ENCODE measurements at regions not wholly inside any gene's neighbourhood (a gene's known extent, or its start where the extent isn't known, plus 50 kb on each side); places are given as distances from the start of the nearest gene placed in this dataset.

- Histone ChIP-seq H3K4me1 (peaks cover 0 to 18% (median 0%) of the 10 kb centered on the region in 12 donors), H3K36me3 (no peaks in the 10 kb centered on the region), H3K27ac (peak overlapping the region in 3 of 12 donors; percentile 29 to 92 (median 57)), H3K4me3 (no peak overlapping the region), H3K27me3 (peaks cover 0 to 35% (median 0%) of the 10 kb centered on the region in 9 donors), H3K9me3 (no peaks in the 10 kb centered on the region)
- WGBS, 4 donors, result 47 to 56% (median 52%) methylated on average over 15 of the region's 15 CpGs
- no peak for ATAC-seq
- DNase-seq, result peak in 3 of 5 donors; percentile 5 to 46 (median 11)
- intact Hi-C loops (cut with DNase I), result no loop called here
- TF ChIP-seq POLR2A (IDR thresholded peaks at IDR 0.05), result no peak
- TF ChIP-seq, protein P1, sequence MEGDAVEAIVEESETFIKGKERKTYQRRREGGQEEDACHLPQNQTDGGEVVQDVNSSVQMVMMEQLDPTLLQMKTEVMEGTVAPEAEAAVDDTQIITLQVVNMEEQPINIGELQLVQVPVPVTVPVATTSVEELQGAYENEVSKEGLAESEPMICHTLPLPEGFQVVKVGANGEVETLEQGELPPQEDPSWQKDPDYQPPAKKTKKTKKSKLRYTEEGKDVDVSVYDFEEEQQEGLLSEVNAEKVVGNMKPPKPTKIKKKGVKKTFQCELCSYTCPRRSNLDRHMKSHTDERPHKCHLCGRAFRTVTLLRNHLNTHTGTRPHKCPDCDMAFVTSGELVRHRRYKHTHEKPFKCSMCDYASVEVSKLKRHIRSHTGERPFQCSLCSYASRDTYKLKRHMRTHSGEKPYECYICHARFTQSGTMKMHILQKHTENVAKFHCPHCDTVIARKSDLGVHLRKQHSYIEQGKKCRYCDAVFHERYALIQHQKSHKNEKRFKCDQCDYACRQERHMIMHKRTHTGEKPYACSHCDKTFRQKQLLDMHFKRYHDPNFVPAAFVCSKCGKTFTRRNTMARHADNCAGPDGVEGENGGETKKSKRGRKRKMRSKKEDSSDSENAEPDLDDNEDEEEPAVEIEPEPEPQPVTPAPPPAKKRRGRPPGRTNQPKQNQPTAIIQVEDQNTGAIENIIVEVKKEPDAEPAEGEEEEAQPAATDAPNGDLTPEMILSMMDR (IDR thresholded peaks at IDR 0.05), result no peak
These were observed 210.9 kb downstream of the NDUFA10 start for GRCh38 chr2:239814116-239814860.

DNA sequence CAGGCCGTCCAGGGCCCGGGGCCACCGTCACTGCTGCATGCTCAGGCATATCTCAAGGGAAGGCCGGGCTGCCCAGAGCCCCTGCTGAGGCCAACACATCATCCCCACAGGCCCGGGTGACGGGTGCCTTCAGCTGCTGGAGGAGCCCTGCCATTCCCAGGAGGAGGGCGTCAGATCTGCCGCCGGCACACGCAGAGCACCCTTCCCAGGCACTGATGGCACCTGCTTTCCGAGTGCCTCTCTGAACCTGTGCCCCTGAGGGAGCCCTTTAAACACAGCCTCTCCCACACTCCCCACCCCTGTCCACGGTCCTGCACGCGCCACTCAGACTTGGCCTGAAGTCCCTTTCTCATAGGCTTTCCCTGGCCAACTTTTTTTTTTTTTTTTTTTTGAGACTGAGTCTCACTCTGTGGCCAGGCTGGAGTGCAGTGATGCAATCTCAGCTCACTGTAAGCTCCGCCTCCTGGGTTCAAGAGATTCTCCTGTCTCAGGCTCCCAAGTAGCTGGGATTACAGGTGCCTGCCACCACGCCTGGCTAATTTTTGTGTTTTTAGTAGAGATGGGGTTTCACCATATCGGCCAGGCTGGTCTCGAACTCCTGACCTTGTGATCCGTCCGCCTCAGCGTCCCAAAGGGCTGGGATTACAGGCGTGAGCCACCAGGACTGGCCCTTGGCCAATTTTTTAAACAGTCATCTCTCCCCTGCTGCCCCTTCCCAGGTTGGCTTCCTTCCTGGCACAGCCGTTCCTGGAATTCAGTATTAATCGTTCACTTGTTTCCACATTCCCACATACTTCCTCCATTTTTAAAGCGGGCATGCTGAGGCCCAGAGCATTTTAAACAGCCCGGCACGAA, 211.7 kb downstream of the NDUFA10 start:
- 73 to 82% (median 80%) methylated on average over 27 of the region's 27 CpGs for WGBS, 4 donors
- DNase-seq (peak in 3 of 5 donors; percentile 12 to 20 (median 13)), ATAC-seq (no peak)
- no peak overlapping the region for H3K4me3 ChIP-seq
- peaks cover 0 to 35% (median 0%) of the 10 kb centered on the region in 9 donors for H3K27me3 ChIP-seq
- H3K9me3 ChIP-seq, result no peaks in the 10 kb centered on the region
- no peaks in the 10 kb centered on the region for H3K36me3 ChIP-seq
- TF ChIP-seq POLR2A (IDR thresholded peaks at IDR 0.05), result no peak
- TF ChIP-seq, protein P1 (IDR thresholded peaks at IDR 0.05), result no peak
- peaks cover 0 to 18% (median 0%) of the 10 kb centered on the region in 12 donors for H3K4me1 ChIP-seq
- peak overlapping the region in 2 of 12 donors; percentile 57 to 92 for H3K27ac ChIP-seq
- intact Hi-C loops (cut with DNase I), result no loop called here

- H3K9me3 ChIP-seq, result no peaks in the 10 kb centered on the region
- no peak for ATAC-seq
- no peak overlapping the region for H3K4me3 ChIP-seq
- peaks cover 0 to 39% (median 0%) of the 10 kb centered on the region in 9 donors for H3K27me3 ChIP-seq
- H3K36me3 ChIP-seq, result no peaks in the 10 kb centered on the region
- H3K27ac ChIP-seq, result no peak overlapping the region
- TF ChIP-seq POLR2A (IDR thresholded peaks at IDR 0.05), result no peak
- TF ChIP-seq, protein P1 (IDR thresholded peaks at IDR 0.05), result no peak
- H3K4me1 ChIP-seq, result peaks cover 0 to 18% (median 0%) of the 10 kb centered on the region in 12 donors
- 91 to 92% (median 92%) methylated on average over 20 of the region's 20 CpGs for WGBS, 4 donors
- peak in 3 of 5 donors; percentile 4 to 11 (median 7) for DNase-seq
- intact Hi-C loops (cut with DNase I), result no loop called here
These were observed 213.2 kb downstream of the NDUFA10 start for GRCh38 chr2:239811806-239812560.
